Ascending aorta (tissue), 2 donors: ENCODE measurements at regions not wholly inside any gene's neighbourhood (a gene's known extent, or its start where the extent isn't known, plus 50 kb on each side); places are given as distances from the start of the nearest gene placed in this dataset.
"Not testable (repeated sequence)": the region's sequence is repeated elsewhere in the genome, so short reads cannot be mapped to it uniquely, and the experiment has no call there.

Experiments used
- DNase-seq, 2 donors: peaks; one replicate each; pipeline ENCODE4 v3.0.0-alpha.2; 2019; ENCODE audit warnings: low spot score in 2 of 2
- H3K27ac ChIP-seq, 2 donors: fragments of 200-600 bp; sonication (generic); one replicate each; pipeline ENCODE4 v1.5.1; 2016 to 2017; ENCODE audit warnings: mild to moderate bottlenecking in 1 of 2
- H3K27me3 ChIP-seq: fragments of 200-600 bp; sonication (generic); one replicate; pipeline ENCODE4 v1.5.1; 2017
- H3K36me3 ChIP-seq, 2 donors: fragments of 200-600 bp; sonication (generic); one replicate each; pipeline ENCODE4 v1.5.1; 2016
- H3K4me1 ChIP-seq, 2 donors: fragments of 200-600 bp; sonication (generic); one replicate each; pipeline ENCODE4 v1.5.1; 2016 to 2017; ENCODE audit warnings: mild to moderate bottlenecking in 1 of 2
- H3K4me3 ChIP-seq, 2 donors: fragments of 200-600 bp; sonication (generic); one replicate each; pipeline ENCODE4 v1.5.1; 2016 to 2017; ENCODE audit warnings: mild to moderate bottlenecking in 1 of 2
- H3K9me3 ChIP-seq, 2 donors: fragments of 200-600 bp; sonication (generic); one replicate each; pipeline ENCODE4 v1.5.1; 2016
- intact Hi-C: fragments of 100-400 bp; cut with DNase I; formaldehyde crosslinking; loops from one replicate; pipeline ENCODE4 v1.15.1; 2023
- TF ChIP-seq, protein P1 (sequence below), 3 experiments: fragments of 200-600 bp in 2 of 3; fragments of 450-650 bp in 1 of 3; sonication (generic) in 2 of 3; IDR thresholded peaks; one replicate each; pipeline ENCODE4 v1.5.1; 2016 to 2019; ENCODE audit warnings: antibody characterized with exemption in 3 of 3, mild to moderate bottlenecking in 1 of 3, moderate library complexity in 1 of 3

DNA sequence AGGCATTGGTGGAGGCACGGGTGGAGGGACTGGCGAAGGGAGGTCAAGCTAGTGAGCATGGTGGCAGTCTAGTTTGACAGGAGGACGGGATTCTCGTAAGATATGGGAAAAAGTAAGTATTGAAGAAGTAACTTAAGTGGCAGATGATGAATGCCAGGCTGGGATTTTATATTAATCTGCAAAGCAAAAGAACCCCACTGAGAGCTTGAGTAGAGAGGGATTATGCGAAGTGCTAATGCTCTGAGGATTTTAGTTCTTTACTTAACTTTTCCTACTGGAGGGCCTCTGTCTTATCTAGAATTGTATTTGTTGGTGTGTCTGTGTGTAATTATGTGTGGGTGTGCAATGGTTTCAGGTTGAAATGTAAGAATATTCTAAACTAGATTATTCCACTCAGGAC lies 327.9 kb downstream of the FAT4 start:
- intact Hi-C loops, result no loop called here
- TF ChIP-seq, protein P1, sequence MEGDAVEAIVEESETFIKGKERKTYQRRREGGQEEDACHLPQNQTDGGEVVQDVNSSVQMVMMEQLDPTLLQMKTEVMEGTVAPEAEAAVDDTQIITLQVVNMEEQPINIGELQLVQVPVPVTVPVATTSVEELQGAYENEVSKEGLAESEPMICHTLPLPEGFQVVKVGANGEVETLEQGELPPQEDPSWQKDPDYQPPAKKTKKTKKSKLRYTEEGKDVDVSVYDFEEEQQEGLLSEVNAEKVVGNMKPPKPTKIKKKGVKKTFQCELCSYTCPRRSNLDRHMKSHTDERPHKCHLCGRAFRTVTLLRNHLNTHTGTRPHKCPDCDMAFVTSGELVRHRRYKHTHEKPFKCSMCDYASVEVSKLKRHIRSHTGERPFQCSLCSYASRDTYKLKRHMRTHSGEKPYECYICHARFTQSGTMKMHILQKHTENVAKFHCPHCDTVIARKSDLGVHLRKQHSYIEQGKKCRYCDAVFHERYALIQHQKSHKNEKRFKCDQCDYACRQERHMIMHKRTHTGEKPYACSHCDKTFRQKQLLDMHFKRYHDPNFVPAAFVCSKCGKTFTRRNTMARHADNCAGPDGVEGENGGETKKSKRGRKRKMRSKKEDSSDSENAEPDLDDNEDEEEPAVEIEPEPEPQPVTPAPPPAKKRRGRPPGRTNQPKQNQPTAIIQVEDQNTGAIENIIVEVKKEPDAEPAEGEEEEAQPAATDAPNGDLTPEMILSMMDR (IDR thresholded peaks at IDR 0.05), result no peak

DNA sequence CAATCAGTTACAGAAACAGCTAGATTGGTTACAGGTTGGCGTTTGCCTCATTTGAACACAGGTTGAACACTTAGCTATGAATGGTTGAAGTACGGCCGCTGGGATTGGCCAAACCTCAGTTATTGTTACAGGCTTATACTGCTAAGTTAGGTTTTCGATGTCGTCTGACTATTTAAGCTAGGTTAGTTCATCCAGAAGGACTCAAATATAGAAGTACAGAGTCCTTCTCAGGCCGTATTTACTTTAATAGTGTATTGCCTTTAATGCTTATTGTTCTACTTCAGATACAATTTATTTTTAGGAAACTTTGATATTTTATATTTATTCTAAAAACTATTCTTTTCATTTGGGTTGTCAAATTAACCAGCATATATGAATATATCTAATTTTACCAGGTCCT lies 334.7 kb downstream of the FAT4 start:
- Histone ChIP-seq H3K9me3 (no peaks in the 10 kb centered on the region), H3K4me3 (no peak overlapping the region), H3K4me1 (no peaks in the 10 kb centered on the region), H3K27me3 (no peaks in the 10 kb centered on the region), H3K36me3 (no peaks in the 10 kb centered on the region), H3K27ac (no peak overlapping the region)
- TF ChIP-seq, protein P1 (IDR thresholded peaks at IDR 0.05), result no peak
- DNase-seq, result no peak
- intact Hi-C loops, result no loop called here

More for the DNA sequence above, 327.9 kb downstream of the FAT4 start:
- H3K4me3 ChIP-seq, result no peak overlapping the region
- no peak for DNase-seq
- H3K9me3 ChIP-seq, result no peaks in the 10 kb centered on the region
- no peak overlapping the region for H3K27ac ChIP-seq
- H3K36me3 ChIP-seq, result no peaks in the 10 kb centered on the region
- no peaks in the 10 kb centered on the region for H3K27me3 ChIP-seq
- peaks cover 0 to 4% of the 10 kb centered on the region in 2 donors for H3K4me1 ChIP-seq

DNA sequence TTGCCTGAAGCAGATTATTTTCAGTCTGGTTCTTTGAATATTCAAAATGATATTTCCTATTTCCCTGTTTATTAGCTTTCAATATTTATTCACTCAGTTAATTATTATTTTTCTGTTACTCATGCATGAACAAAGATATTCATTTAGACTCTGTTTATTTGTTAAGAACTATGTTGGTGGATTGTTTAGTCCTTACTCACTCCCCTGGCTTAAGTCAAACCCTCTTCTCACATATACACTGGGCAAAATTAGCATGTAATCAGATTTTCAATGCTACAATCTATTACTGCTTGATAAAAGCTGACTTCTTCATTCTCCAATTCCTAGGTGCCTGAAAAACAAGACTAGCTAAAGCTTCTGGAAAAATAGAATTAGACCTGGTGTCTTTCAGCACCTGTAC lies 335.8 kb downstream of the FAT4 start:
- H3K27me3 ChIP-seq, result no peaks in the 10 kb centered on the region
- no peak overlapping the region for H3K27ac ChIP-seq
- H3K36me3 ChIP-seq, result no peaks in the 10 kb centered on the region
- intact Hi-C loops, result no loop called here
- TF ChIP-seq, protein P1 (IDR thresholded peaks at IDR 0.05), result no peak
- no peaks in the 10 kb centered on the region for H3K4me1 ChIP-seq
- no peaks in the 10 kb centered on the region for H3K9me3 ChIP-seq
- H3K4me3 ChIP-seq, result no peak overlapping the region
- no peak for DNase-seq

DNA sequence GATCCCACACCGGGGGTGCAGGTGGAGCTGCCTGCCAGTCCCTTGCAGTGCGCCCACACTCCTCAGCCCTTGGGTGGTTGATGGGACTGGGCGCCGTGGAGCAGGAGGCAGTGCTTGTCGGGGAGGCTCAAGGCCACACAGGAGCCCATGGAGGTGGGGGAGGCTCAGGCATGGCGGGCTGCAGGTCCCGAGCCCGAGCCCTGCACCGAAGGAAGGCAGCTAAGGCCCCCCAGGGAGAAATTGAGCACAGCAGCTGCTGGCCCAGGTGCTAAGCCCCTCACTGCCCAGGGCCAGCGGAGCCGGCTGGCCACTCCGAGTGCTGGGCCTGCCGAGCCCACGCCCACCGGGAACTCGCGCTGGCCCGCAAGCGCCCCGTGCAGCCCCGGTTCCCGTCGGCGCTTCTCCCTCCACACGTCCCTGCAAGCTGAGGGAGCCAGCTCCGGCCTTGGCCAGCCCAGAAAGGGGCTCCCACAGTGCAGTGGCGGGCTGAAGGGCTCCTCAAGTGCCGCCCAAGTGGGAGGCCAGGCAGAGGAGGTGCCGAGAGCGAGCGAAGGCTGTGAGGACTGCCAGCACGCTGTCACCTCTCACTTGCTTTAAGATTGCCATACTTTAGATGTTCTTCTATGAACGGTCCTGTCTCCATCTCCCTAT lies 337.1 kb downstream of the FAT4 start:
- intact Hi-C loops, H3K27ac ChIP-seq, H3K9me3 ChIP-seq, H3K36me3 ChIP-seq, DNase-seq, H3K4me3 ChIP-seq, H3K4me1 ChIP-seq, H3K27me3 ChIP-seq: not testable (repeated sequence)

DNA sequence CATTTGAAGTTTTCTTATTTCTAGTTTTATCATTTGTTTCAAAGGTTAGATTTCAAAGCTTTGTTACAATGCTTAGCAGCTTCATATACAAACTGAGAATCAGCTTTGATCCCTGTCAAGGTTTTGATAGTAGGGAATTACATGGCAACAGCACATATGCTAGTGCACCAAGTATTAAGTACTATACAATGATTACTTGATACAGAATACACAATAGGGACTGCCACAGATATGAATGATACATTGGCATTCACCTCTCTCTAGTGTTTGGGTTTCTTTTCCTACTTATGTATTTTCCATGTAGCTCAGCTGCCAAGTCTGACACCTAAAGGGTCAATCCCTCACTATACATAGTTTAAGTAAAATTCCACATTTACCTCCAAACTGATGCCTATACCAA lies 344.0 kb downstream of the FAT4 start:
- no peaks in the 10 kb centered on the region for H3K4me1 ChIP-seq
- TF ChIP-seq, protein P1 (IDR thresholded peaks at IDR 0.05), result no peak
- intact Hi-C loops, result no loop called here
- H3K27me3 ChIP-seq, result no peaks in the 10 kb centered on the region
- H3K9me3 ChIP-seq, result no peaks in the 10 kb centered on the region
- H3K27ac ChIP-seq, result no peak overlapping the region
- no peak for DNase-seq
- H3K4me3 ChIP-seq, result no peak overlapping the region
- H3K36me3 ChIP-seq, result no peaks in the 10 kb centered on the region

DNA sequence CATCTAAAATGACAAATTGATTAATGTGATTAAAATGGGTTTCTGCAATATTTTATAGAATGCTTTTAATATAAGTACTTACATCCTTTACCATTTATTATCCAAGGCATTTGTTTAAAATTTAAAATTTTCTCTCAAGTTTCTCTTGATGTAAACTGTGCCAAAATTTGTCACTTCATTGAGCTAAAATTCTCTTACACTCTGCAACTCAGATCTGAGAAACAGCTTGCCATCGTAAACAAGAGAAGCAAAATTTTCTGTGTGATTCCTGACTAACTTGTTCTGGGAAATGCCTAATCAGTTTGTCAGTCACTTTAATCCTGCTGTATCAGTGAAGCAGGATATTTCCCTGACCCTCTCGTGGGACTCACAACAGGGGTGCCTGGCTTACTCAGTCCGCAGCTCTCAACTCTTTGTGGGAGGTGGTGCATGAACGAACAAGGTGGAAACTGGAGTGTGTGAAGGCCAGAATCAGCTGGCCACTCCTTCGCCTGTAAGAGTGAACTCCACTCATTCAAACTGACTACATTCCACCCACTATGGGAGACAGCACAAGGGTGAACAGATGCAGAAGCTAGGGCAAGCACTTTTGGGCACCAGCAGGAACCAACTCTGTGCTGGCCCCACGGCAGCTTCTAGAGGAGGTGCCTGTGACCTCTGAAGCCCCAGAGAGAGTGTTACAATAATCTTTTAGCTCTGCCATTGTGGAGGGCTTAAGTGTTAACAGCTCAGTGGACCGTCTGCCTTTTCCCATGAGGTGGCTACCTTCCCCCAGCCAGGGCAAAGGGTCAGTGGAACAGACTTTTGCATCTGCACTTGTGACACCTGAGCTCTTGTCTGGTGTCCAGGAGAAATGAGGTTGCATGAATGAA lies 349.4 kb downstream of the FAT4 start:
- TF ChIP-seq, protein P1 (IDR thresholded peaks at IDR 0.05), result no peak
- DNase-seq, result no peak
- intact Hi-C loops, result no loop called here

More for the DNA sequence above, 349.4 kb downstream of the FAT4 start:
- H3K4me1 ChIP-seq, result no peaks in the 10 kb centered on the region
- H3K36me3 ChIP-seq, result no peaks in the 10 kb centered on the region
- H3K9me3 ChIP-seq, result no peaks in the 10 kb centered on the region
- no peak overlapping the region for H3K4me3 ChIP-seq
- no peak overlapping the region for H3K27ac ChIP-seq
- H3K27me3 ChIP-seq, result no peaks in the 10 kb centered on the region
